GM18517 (cell line): ENCODE measurements at regions not wholly inside any gene's neighbourhood (a gene's known extent, or its start where the extent isn't known, plus 50 kb on each side); places are given as distances from the start of the nearest gene placed in this dataset.
"Not testable (repeated sequence)": the region's sequence is repeated elsewhere in the genome, so short reads cannot be mapped to it uniquely, and the experiment has no call there.

Source experiments
- ATAC-seq: cut with Tn5 transposase; IDR thresholded peaks from one replicate; pipeline ENCODE4 v1.9.1; 2021; ENCODE audit warnings: mild to moderate bottlenecking, moderate library complexity; ENCODE audit not compliant: unreplicated experiment

- ATAC-seq = no peak
Observed at GRCh38 chr5:153350175-153350883, 140.1 kb upstream of the GRIA1 start.

GRCh38 chr5:153352685-153353219 is 137.7 kb upstream of the GRIA1 start:
- ATAC-seq = peak; percentile 64

- no peak for ATAC-seq
Observed at GRCh38 chr5:153357493-153358112, 132.9 kb upstream of the GRIA1 start.

- peak; percentile 92 for ATAC-seq
Observed at GRCh38 chr5:153358315-153358976, 132.0 kb upstream of the GRIA1 start.

GRCh38 chr5:153360860-153361259 is 129.6 kb upstream of the GRIA1 start:
- ATAC-seq = no peak

- no peak for ATAC-seq
Observed at GRCh38 chr5:153361735-153362409, 128.6 kb upstream of the GRIA1 start.

- ATAC-seq = no peak
Observed at GRCh38 chr5:153365547-153365946, 124.9 kb upstream of the GRIA1 start.

GRCh38 chr5:153367466-153367865 is 123.0 kb upstream of the GRIA1 start:
- ATAC-seq = no peak

GRCh38 chr5:153372425-153373129 is 117.9 kb upstream of the GRIA1 start:
- ATAC-seq = no peak

- no peak for ATAC-seq
Observed at GRCh38 chr5:153373130-153373498, 117.4 kb upstream of the GRIA1 start.

GRCh38 chr5:153381630-153382029 is 108.8 kb upstream of the GRIA1 start:
- not testable (repeated sequence) for ATAC-seq

GRCh38 chr5:153390569-153390968 is 99.9 kb upstream of the GRIA1 start:
- ATAC-seq = no peak

GRCh38 chr5:153399595-153399994 is 90.9 kb upstream of the GRIA1 start:
- no peak for ATAC-seq

- ATAC-seq = no peak
Observed at GRCh38 chr5:153400931-153401330, 89.5 kb upstream of the GRIA1 start.

- ATAC-seq = no peak
Observed at GRCh38 chr5:153402550-153402949, 87.9 kb upstream of the GRIA1 start.

- ATAC-seq = no peak
Observed at GRCh38 chr5:153403470-153403869, 87.0 kb upstream of the GRIA1 start.

GRCh38 chr5:153404747-153405146 is 85.7 kb upstream of the GRIA1 start:
- ATAC-seq = no peak

GRCh38 chr5:153421676-153422075 is 68.8 kb upstream of the GRIA1 start:
- no peak for ATAC-seq

- ATAC-seq = no peak
Observed at GRCh38 chr5:153425914-153426313, 64.6 kb upstream of the GRIA1 start.

- ATAC-seq = peak; percentile 78
Observed at GRCh38 chr5:153429761-153430380, 60.6 kb upstream of the GRIA1 start.
